ENCODE measurements at regions not wholly inside any gene's neighbourhood (a gene's known extent, or its start where the extent isn't known, plus 50 kb on each side); places are given as distances from the start of the nearest gene placed in this dataset.

DNA sequence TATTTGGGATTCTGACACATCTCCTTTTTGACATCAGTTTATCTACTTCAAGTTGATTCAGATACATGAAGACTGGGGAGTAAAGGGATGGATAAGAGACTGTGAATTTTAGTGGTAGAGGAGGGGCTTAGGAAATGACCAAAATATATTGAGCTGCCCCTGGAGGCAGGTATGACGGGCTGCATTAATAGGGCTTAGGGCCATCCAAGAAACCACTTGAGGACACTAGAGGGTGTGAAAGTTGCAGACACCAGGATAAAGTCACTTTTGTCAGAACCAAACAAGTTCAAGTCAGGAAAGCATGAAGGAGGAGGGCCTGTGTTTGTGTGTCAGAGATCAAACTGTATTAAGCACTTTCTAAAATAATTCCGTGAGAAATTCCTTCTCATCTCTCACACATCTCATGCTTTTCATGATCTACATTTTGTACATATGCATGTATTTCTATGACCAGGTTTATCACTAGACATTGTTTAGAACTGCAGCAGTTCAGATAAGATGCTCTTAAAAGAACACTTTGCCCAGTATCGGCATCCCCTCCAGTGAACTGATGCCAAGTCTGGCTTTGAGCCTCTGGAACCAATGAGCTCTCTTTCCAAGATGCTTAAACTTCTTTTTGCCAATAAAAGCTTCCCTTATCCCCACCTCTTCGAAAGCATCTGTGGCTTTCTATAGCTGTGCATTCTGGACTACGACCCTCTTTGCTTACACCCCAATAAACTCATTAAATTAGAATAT is 136.9 kb downstream of the SLC38A1 start:
- DNase-seq (ENCODE audit: low read depth in 4 of 4, low spot score in 2 of 4) = no peak

DNA sequence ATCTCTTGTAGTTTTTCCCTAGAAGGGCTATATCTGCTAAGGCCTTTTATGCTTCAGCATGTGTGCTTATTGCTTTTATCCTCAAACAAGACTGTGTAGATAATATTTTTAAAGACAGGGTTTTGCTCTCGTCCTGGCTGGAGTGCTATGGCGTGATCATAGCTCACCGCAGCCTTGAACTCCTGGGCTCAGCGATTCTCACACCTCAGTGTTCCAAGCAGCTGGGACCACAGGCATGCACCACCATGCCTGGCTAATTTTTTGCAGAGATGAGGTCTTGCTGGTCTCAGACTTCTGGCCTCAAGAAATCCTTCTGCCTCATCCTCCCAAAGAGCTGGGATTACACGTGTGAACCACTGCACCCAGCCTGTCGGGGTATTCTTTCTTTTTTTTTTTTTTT is 137.3 kb upstream of the SCAF11 start:
- DNase-seq (ENCODE audit: low read depth in 4 of 4, low spot score in 2 of 4) = no peak

DNA sequence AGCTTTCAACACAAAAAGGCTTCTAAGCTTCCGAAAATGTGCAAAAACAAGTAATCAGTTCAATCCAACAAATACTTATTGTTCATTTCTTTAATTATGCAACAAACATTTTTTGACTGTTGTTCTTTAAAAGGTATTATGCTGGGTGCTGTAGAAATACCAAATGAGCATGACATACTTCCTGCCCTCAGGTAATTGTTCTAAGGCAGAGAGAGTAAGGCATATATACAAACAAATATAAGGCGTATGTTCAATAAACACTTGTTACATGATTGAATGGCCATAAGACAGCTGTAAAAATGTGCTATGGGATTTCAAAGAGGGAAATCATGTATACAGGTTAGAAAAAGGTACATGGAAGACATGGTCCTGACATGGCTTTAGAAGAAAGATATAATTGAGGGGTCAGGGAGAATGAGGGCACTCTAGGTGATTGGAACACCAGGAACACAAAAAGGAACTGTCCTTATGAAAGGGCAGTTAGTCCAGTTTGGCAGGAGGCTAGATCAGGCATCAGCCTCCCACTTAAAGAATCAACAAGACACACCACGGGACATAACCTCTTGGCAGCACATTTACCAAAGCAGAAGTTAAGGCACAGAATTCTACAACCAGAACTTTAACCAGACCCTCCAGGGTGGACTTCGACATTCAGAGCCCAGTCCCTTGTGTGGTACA is 135.8 kb upstream of the SCAF11 start:
- no peak for DNase-seq (ENCODE audit: low read depth in 4 of 4, low spot score in 2 of 4)

DNA sequence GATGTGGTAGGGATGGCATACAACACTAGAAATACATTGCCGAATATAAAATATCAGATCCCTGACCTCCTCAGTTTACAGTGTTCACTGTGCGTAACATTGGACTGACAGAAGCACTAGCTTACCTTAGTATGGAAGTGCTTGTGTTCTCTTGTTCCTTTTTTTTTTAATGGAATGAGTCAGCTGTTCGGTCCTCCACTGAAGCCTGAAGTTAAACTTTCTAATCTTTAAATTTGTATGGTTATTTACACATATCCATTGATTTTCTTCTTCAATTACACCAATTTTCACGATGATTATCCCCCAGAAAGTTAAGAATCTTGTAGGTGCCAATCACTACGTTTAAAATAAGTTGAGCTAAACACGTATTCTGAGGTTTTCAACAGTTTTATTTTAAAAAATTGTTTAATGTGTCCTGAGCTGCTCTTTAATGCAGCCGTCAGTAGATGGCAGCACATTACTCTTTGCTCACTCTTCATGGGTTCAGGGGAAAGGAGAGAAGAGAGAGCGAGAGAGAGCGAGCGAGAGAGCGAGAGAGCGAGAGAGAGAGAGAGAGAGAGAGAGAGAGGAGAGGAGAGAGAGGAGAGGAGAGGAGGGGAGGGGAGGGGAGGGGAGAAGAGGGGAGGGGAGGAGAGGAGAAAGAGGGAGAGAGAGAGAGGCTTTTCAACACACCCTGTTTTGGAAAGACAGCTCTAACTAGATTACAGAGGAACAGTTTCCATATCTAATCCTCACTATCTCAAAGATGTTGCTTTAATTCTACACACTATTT is 134.7 kb upstream of the SCAF11 start:
- peak; percentile 34 to 75 (median 37) for DNase-seq (ENCODE audit: low read depth in 4 of 4, low spot score in 2 of 4)

DNA sequence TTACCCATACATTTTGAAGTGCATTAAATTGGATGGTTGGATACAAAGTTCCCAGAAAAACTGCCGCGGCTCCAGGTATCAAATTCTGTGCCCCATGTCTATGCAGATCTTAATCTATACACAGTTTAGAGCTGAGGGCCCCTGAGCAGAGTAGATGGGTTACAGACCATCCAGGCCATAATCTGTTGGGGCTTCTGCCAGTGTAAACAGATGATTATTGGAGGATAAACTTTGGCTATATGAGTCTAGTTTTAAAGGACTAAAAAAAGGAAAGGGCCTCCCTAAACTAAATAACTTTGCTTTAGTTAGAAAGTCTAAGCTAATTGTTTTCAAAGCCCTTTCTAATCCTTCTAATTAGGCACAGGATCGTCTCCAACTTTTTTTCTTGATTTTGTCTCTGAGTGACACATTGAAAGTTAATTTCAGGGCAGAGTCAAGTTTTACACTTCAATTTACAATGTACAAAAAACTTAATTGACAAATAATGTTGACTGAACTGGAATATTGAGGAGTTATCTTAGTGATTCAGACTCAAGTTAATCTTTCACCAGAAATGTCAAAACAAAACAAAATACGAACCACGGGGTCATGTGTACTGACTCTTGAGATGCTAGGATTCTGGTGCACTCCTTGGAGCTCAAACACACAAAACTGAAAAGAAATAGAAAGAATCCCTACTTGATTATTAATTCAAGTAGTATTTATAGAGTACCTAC is 133.9 kb upstream of the SCAF11 start:
- no peak for DNase-seq (ENCODE audit: low read depth in 4 of 4, low spot score in 2 of 4)

DNA sequence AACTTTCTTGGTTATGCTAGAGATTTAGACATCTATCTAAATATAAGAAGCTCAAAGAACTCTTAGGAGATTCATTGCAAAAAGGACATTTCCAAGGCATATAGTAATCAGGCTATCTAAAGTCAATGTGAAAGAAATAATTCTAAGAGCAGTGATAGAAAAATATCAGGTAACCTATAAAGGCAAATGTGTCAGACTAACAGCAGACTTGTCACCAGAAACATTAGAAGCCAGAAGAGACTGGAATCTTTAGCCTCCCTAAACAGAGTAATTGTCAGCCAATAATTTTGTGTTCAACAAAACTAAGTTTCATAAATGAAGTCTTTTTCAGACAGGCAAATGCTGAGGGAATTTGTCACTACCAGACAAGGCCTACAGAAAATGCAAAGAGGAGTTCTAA is 122.0 kb upstream of the SCAF11 start:
- DNase-seq (ENCODE audit: low read depth in 4 of 4, low spot score in 2 of 4) = no peak

DNA sequence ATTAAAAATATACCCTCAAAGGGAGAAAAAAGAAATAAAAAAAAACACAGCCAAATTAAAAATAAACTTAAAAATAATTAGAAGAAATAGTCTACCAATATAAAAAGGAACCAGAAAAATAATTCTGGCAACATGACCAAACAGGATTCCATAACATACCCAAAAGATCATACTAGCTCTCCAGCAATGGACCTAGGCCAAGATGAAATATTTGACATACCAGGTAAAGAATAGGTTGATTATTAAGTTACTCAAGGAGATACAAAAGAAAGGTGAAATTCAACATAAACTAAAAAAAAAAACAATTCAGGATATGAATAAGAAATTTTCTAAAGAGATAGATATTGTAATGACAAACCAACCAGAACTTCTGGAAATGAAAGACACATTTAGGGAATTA is 121.3 kb upstream of the SCAF11 start:
- no peak for DNase-seq (ENCODE audit: low read depth in 4 of 4, low spot score in 2 of 4)

DNA sequence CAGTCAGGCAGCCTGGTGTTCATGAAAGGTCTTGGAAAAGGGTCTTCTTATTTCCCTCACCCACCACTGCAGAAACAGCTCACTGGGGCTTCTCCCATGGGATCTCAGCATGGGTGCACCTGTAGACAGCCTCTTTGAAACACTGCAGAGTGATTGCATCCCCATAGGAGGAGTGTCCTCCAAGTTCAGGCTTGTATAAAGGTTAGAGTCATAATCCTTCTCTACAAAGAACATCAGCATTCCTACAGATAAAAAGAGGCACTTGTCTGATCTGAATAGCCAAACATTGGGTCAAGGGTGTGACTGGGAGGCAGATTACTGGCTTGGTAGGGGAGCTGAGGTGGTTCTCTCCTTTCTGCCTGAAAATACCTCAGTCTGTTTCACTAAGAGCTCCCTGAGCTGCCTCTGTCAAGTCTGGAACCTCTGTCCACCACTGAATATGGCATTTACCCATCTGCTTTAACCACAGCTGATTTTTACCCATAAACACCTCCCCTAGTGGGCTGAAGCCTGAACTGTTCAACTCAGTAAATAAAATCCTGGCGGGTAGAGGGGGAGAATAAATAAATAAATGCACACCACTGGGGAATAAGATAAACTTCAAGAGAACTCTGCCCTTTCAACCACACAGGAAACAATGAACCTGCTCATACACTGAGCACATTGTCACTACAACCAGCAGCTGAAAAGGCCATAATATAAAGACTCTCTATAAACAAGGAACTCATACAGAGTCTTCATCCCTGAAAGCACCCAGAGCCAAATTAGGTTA is 120.7 kb upstream of the SCAF11 start:
- no peak for DNase-seq (ENCODE audit: low read depth in 4 of 4, low spot score in 2 of 4)

DNA sequence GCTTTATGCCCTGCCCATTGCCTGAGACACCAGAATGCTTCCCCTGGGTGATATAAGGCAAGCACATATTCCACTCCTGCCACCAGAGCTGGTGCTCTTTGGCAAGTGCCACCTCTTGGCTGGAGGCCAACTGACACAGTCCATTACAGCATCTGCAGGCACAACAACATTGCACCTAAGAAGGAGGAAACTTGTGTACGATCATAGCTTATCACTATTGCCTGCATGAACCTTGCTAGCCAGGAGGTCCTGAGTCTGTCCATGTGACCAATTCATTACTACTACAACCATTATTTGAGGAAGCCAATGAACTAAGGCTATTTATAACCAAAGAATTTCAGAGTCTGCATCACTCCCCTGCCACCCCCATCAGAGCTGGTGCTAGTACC is 119.8 kb upstream of the SCAF11 start:
- DNase-seq (ENCODE audit: low read depth in 4 of 4, low spot score in 2 of 4) = no peak

DNA sequence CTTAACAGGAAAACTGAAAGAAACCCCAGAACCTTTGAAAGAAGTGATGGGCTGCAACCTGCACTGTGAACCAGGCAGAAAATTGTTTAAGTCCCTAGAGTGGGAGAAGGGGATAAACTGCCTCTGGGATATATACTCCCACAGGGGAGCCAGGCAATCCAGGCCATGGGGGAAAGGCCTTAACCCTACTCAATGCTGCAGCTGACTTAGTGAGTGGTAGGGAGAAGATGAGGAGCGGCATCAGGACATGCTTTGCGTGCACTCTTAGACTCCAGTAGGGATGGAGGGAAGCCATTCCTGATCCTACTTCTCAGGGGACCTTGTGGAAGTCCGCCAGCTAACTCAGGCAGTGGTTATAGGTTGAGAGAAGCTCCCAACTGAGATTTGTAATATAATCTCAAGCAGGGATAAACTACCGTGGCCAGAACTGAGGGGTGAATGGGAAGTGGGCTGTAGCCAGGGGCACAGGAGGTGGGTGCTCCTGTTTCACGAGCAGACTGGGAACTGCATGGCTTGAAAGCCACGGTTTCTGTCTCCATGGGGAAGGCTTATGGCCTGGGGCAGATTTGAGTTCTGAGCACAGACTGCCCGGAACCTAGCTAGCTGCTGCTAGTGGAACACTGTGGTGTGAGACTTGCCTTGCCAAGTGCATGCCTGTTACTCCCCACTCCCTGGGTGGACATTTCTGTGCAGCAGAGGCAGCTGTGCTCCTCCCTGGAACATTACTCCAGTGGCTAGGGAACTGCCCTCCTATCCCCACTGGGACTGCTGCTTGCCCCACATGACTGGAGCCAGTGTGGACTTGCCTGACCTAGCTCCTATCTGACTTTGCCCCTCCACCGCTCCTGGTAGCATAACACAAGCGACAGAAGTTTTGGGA is 119.2 kb upstream of the SCAF11 start:
- no peak for DNase-seq (ENCODE audit: low read depth in 4 of 4, low spot score in 2 of 4)

DNA sequence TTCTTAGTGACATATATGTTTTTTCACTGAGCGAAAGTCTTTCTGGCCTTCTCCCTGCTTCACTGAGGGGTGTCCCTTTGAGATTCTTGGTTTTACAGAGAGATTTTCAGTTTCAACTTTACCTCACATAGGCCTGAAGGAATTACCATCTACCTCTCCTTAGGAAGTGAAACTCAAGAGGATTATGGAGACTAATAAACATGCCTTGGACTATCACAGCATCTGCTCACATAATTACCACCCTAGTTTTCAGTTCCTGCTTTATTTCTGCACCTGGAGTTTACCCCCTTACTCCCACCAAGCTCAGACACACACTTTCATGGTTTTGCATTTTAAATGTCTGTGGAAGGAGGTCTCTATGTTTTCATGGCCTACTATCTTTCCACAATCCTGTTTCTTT is 118.3 kb upstream of the SCAF11 start:
- DNase-seq (ENCODE audit: low read depth in 4 of 4, low spot score in 2 of 4) = no peak

DNA sequence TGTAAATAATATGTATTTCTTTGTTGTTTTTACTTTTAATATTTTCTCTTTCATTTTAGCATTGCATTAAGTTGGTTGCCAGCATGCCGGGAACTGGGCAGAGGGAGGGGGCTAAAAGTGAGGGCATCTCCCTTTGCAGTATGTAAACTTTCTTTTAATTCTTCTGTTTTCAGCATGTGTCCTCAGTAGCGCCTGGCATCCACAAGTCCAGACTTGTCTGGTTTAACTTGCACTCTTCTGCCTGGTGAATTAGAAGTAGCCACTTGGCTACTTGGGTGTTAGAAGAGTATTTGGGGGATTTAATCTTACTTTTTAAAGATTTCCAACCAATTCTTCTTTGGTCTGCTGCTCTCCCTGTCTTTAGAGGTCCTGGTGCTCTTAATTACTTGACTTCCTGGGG is 117.2 kb upstream of the SCAF11 start:
- DNase-seq (ENCODE audit: low read depth in 4 of 4, low spot score in 2 of 4) = no peak

DNA sequence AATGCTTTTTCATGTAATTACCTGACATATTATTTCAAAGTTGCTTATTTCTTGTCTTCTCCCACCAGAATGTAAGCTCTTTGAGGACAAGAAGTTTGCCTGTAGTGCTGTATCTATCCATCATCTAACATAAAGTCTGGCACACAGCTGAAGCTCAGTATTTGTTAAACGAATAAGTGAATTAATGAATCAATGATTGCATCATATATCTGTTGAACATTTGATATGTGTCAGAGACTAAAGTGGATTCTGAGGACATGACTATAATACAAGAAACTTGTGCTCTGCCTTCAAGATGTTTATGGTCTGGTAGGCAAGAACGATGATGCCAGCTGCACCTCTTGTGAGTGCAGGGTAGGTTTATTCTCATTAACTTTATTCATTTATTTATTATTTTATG is 115.4 kb upstream of the SCAF11 start:
- no peak for DNase-seq (ENCODE audit: low read depth in 4 of 4, low spot score in 2 of 4)

DNA sequence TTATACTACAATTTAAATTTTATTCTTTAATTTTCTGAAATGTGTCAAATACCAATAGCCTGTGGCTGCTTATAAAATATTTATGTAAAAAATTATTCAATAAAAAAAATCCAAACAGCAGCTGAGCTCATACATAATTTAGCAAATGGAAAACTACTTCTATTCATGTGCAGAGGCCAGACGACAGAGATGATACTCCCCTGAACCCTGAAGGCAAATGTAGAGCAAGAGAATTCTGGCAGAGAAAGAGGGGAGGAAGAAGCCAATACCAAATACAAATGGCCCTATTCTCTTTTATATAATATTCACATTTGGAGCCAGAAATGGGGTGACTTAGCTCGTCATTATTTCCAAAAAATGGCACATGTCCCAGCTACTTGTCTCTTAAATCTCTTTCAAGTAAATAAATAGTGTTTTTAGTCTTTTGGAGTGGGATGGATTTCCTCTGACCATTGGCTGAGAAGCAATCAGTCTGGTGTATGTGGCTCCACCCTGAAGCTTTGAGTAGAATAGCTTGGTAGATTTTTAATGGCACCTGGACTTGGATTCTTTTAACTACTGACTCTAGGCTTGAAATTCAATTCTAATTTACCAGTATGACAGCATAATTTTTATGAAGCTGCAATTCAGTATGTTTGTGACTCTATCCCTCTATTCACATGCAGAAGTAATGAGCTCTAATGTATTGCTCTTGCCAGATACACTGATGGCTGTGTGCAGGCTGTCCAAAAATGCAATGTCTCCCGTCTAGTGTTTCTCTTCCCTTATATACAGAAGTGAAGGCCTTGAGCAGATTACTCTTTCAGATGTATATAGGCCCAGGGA is 113.4 kb upstream of the SCAF11 start:
- no peak for DNase-seq (ENCODE audit: low read depth in 4 of 4, low spot score in 2 of 4)

DNA sequence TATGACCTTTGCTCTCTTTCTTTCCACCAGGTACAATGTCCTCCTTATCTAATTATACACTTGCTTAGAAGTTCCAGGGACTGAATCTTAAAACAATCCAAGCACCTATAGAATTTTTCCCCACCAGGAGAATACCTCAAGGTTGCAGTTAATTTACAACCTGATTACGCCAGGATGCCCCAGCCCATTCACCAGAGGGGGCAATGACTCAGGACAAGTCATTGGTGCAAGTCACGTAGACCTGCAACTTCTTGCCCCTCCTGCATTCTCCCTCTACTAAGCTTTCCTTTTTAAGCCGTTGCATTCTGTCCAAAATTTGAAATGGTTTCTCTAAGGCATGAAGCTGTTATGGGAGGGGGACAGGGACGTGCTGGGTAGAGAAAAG is 111.1 kb upstream of the SCAF11 start:
- DNase-seq (ENCODE audit: low read depth in 4 of 4, low spot score in 2 of 4) = no peak

DNA sequence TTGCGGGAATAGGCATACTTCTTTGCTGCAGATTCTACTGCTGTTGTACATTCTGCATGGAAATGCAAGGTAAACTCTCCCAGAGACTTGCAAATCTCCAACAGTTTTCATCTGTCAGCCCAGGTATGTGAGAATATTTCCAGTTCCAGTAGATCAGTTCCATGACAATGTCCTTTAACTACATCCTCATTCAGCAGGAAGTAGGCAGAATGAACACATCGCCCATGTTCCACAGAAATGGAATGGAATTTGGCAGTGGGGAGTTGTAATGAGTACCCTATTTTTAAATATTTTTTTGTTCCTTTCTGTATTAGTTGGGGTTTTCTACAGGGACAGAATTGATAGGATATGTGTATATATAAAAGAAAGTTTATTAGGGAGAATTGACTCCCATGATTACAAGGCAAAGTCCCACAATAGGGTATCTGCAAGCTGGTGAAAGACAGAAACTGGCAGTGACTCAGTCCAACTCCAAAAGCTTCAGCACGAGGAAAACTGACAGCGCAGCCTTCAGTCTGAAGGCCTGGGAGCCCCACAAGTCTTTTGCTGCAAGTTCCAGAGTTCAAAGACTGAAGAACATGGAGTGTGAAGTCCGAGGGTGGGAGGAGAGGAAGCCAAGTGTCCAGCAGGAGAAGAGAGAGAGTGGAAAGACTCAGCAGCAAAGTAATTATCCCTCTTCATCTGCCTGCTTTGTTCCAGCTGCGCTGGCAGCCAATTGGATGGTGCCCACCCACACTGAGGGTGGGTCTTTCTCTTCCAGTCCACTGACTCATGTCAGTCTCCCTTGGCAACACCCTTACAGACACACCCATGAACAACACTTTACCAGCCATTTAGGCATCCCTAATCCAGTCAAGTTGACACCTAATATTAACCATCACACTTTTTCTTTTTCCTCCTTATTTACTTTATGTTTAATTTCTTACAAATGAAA is 110.4 kb upstream of the SCAF11 start:
- DNase-seq (ENCODE audit: low read depth in 4 of 4, low spot score in 2 of 4) = no peak

DNA sequence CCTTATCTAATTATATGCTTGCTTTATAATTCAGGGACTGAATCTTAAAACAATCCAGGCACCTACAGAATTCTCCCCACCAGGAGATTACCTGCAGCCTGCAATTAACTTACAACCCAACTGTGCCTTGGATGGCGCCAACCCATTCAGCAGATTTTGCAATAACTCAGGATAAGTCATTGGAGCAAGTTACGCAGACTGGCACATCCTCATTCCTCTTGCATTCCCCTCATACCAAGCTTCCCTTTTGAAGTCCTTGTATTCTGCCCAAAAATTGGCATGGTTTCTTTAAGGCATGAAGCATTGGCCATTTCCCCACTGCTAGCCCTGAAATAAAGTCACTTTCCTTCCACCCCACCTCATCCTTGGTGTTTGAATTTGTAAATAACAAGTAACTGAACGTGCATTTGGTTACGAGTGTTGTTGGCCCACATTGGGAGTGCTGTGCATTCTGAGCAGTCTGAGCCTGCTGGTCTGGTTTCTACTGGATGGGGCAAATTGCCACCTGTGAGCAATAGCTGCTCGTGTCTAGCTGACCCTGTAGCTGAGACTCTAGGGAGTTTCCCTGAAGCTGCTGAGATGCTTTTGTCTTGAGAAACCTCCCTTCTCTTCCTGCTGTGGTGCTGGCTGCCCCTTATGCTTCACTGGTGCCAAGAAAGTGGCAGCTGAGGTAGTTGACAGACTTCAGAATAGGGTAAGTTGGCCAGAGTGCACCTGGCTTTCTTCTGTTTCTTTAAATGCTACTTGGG is 99.2 kb upstream of the SCAF11 start:
- DNase-seq (ENCODE audit: low read depth in 4 of 4, low spot score in 2 of 4) = no peak

All from left renal cortex interstitium (tissue), 4 donors.